Femur (tissue), 1 donor: ENCODE measurements at regions not wholly inside any gene's neighbourhood (a gene's known extent, or its start where the extent isn't known, plus 50 kb on each side); places are given as distances from the start of the nearest gene placed in this dataset.

ENCODE experiments used
- DNase-seq: peaks from one replicate; pipeline ENCODE4 v3.0.0-alpha.2; 2017

GRCh38 chr7:41517771-41518170 is 185.1 kb downstream of the INHBA start:
- no peak for DNase-seq

- DNase-seq = no peak
These were observed 194.1 kb downstream of the INHBA start for GRCh38 chr7:41508755-41509154.

GRCh38 chr7:41507686-41508268 is 195.1 kb downstream of the INHBA start:
- no peak for DNase-seq

GRCh38 chr7:41504214-41504980 is 198.5 kb downstream of the INHBA start:
- no peak for DNase-seq

- no peak for DNase-seq
These were observed 199.5 kb downstream of the INHBA start for GRCh38 chr7:41503438-41503837.

GRCh38 chr7:41501466-41501865 is 201.4 kb downstream of the INHBA start:
- DNase-seq = no peak

- DNase-seq = no peak
These were observed 201.9 kb downstream of the INHBA start for GRCh38 chr7:41501006-41501405.

GRCh38 chr7:41492603-41493002 is 210.3 kb downstream of the INHBA start:
- no peak for DNase-seq

GRCh38 chr7:41491883-41492471 is 210.9 kb downstream of the INHBA start:
- DNase-seq = no peak

GRCh38 chr7:41491308-41491707 is 211.6 kb downstream of the INHBA start:
- DNase-seq = no peak

- DNase-seq = no peak
These were observed 213.0 kb downstream of the INHBA start for GRCh38 chr7:41489885-41490284.

- no peak for DNase-seq
These were observed 215.5 kb downstream of the INHBA start for GRCh38 chr7:41487229-41487940.

GRCh38 chr7:41481353-41481752 is 221.5 kb downstream of the INHBA start:
- DNase-seq = no peak

GRCh38 chr7:41478187-41478586 is 224.7 kb downstream of the INHBA start:
- DNase-seq = no peak

- no peak for DNase-seq
These were observed 226.5 kb downstream of the INHBA start for GRCh38 chr7:41476460-41476803.

- no peak for DNase-seq
These were observed 227.0 kb downstream of the INHBA start for GRCh38 chr7:41475801-41476459.

GRCh38 chr7:41472427-41473125 is 230.3 kb downstream of the INHBA start:
- DNase-seq = no peak

GRCh38 chr7:41470081-41470480 is 232.8 kb downstream of the INHBA start:
- DNase-seq = no peak

GRCh38 chr7:41467596-41467995 is 235.3 kb downstream of the INHBA start:
- DNase-seq = no peak

GRCh38 chr7:41466760-41467384 is 236.0 kb downstream of the INHBA start:
- no peak for DNase-seq

- no peak for DNase-seq
These were observed 237.3 kb downstream of the INHBA start for GRCh38 chr7:41465571-41465970.
